Retinal pigment epithelial cell (primary cell): ENCODE measurements at regions not wholly inside any gene's neighbourhood (a gene's known extent, or its start where the extent isn't known, plus 50 kb on each side); places are given as distances from the start of the nearest gene placed in this dataset.

Experiments
- DNase-seq: peaks from one replicate; pipeline ENCODE4 v3.0.0-alpha.2; 2010; ENCODE audit warnings: low read depth
- H3K4me3 ChIP-seq: 2 replicates; pipeline ENCODE4 v1.5.1; 2011; ENCODE audit warnings: mild to moderate bottlenecking, low read length, control low read depth, moderate library complexity
- CTCF ChIP-seq: conservative IDR thresholded peaks from 2 replicates; pipeline ENCODE4 v1.5.1; 2011; ENCODE audit warnings: low read depth, low read length, control low read depth, inconsistent platforms

- no peak for DNase-seq
- H3K4me3 ChIP-seq = no peak overlapping the region
- no peak for TF ChIP-seq CTCF
These were observed 71.6 kb upstream of the AKIP1 start for GRCh38 chr11:8839306-8839956.

- no peak for TF ChIP-seq CTCF
- DNase-seq = no peak
- H3K4me3 ChIP-seq = no peak overlapping the region
These were observed 70.7 kb upstream of the AKIP1 start for GRCh38 chr11:8839957-8840945.

- H3K4me3 ChIP-seq = no peak overlapping the region
- DNase-seq = no peak
- no peak for TF ChIP-seq CTCF
These were observed 69.1 kb upstream of the AKIP1 start for GRCh38 chr11:8841899-8842298.

- H3K4me3 ChIP-seq = no peak overlapping the region
- no peak for DNase-seq
- no peak for TF ChIP-seq CTCF
These were observed 52.2 kb upstream of the AKIP1 start for GRCh38 chr11:8858808-8859207.
